ENCODE measurements at regions not wholly inside any gene's neighbourhood (a gene's known extent, or its start where the extent isn't known, plus 50 kb on each side); places are given as distances from the start of the nearest gene placed in this dataset.

- no peak overlapping the region for H2AFZ ChIP-seq (ENCODE audit: low read depth, low read length)
- H3K9ac ChIP-seq (replicated peaks; ENCODE audit: extremely low read depth, insufficient read depth, low read length), result no peak overlapping the region
- H3K9me3 ChIP-seq (replicated peaks; ENCODE audit: control insufficient read depth, insufficient read depth, low read length), result peaks cover 8% of the 10 kb centered on the region
- no peaks in the 10 kb centered on the region for H3K79me2 ChIP-seq (ENCODE audit: control insufficient read depth, insufficient read depth, low read length)
- H3K27me3 ChIP-seq (ENCODE audit: control insufficient read depth in 2 of 2, insufficient read depth in 2 of 2, low read length in 2 of 2), result no peaks in the 10 kb centered on the region
- no peak overlapping the region for H3K4me2 ChIP-seq (ENCODE audit: insufficient read depth, low read length)
- H3K4me3 ChIP-seq (replicated peaks in 1 of 3; ENCODE audit: insufficient read depth in 1 of 3, low read depth in 1 of 3, low read length in 3 of 3), result no peak overlapping the region
- TF ChIP-seq POLR2A (IDR thresholded peaks at IDR 0.05; ENCODE audit: low read depth, low read length) (no peak), EZH2 (IDR thresholded peaks at IDR 0.05; ENCODE audit: borderline replicate concordance, low read depth, low read length, severe bottlenecking) (no peak), FOS (IDR thresholded peaks at IDR 0.05; ENCODE audit: borderline replicate concordance, insufficient read depth, low read length) (no peak), JUN (IDR thresholded peaks at IDR 0.05; ENCODE audit: borderline replicate concordance, insufficient read depth, insufficient read length, low read depth) (no peak), POLR2AphosphoS5 (IDR thresholded peaks at IDR 0.05; ENCODE audit: insufficient read depth, low read depth, low read length) (no peak), MAX (IDR thresholded peaks at IDR 0.05; ENCODE audit: insufficient read depth, insufficient read length) (no peak), MYC (IDR thresholded peaks at IDR 0.05; ENCODE audit: low read depth, low read length) (no peak), GATA2 (IDR thresholded peaks at IDR 0.05; ENCODE audit: insufficient read depth, insufficient read length, low read depth, low read length) (no peak)
- TF ChIP-seq, protein P1, sequence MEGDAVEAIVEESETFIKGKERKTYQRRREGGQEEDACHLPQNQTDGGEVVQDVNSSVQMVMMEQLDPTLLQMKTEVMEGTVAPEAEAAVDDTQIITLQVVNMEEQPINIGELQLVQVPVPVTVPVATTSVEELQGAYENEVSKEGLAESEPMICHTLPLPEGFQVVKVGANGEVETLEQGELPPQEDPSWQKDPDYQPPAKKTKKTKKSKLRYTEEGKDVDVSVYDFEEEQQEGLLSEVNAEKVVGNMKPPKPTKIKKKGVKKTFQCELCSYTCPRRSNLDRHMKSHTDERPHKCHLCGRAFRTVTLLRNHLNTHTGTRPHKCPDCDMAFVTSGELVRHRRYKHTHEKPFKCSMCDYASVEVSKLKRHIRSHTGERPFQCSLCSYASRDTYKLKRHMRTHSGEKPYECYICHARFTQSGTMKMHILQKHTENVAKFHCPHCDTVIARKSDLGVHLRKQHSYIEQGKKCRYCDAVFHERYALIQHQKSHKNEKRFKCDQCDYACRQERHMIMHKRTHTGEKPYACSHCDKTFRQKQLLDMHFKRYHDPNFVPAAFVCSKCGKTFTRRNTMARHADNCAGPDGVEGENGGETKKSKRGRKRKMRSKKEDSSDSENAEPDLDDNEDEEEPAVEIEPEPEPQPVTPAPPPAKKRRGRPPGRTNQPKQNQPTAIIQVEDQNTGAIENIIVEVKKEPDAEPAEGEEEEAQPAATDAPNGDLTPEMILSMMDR (IDR thresholded peaks at IDR 0.05; ENCODE audit: extremely low read depth in 1 of 2, insufficient read depth in 1 of 2, low read depth in 1 of 2, low read length in 2 of 2), result no peak
- POLR2A ChIA-PET, result no interaction called here
- no peaks in the 10 kb centered on the region for H3K9me1 ChIP-seq (replicated peaks; ENCODE audit: control insufficient read depth, extremely low read depth, insufficient read depth, low read length)
- dilution Hi-C loops (cut with MboI; ENCODE audit: extremely low pct_ligation_motif_present, low sequenced_read_pairs) (no loop called here), intact Hi-C loops (cut with micrococcal nuclease) (no loop called here)
- DNase-seq (ENCODE audit: low read depth, low spot score) (no peak), FAIRE-seq (no peak)
- no peak overlapping the region for H3K27ac ChIP-seq (ENCODE audit: insufficient read depth, low read depth, low read length)
- CTCF ChIA-PET, result no interaction called here
- H3K4me1 ChIP-seq (ENCODE audit: control insufficient read depth, extremely low read depth, insufficient read depth, low read length), result no peaks in the 10 kb centered on the region
- no TSS peak for BruUV-seq (replicated peaks)
- H4K20me1 ChIP-seq (replicated peaks; ENCODE audit: control insufficient read depth, extremely low read depth, insufficient read depth, low read length), result no peaks in the 10 kb centered on the region
- no peaks in the 10 kb centered on the region for H3K36me3 ChIP-seq (ENCODE audit: control insufficient read depth in 2 of 2, extremely low read depth in 1 of 2, insufficient read depth in 2 of 2, low read length in 2 of 2)
Measured at GRCh38 chr5:8316608-8317280, 447.8 kb downstream of the MTRR start.

All from endothelial cell of umbilical vein (primary cell).